GM15510 (cell line): ENCODE measurements at regions not wholly inside any gene's neighbourhood (a gene's known extent, or its start where the extent isn't known, plus 50 kb on each side); places are given as distances from the start of the nearest gene placed in this dataset.

Source experiments
- POLR2A ChIP-seq: IDR thresholded peaks from 3 replicates; pipeline ENCODE4 v1.6.1; 2011; ENCODE audit warnings: borderline replicate concordance; ENCODE audit not compliant: insufficient read length; ENCODE audit errors: extremely low read depth

- no peak for TF ChIP-seq POLR2A
Measured at GRCh38 chr13:22111961-22112360, 441.1 kb downstream of the FGF9 start.

- no peak for TF ChIP-seq POLR2A
Measured at GRCh38 chr13:22112956-22113745, 442.3 kb downstream of the FGF9 start.

- TF ChIP-seq POLR2A: peak; percentile 17
Measured at GRCh38 chr13:22114630-22115311, 443.9 kb downstream of the FGF9 start.

- no peak for TF ChIP-seq POLR2A
Measured at GRCh38 chr13:22118158-22118557, 447.3 kb downstream of the FGF9 start.

- TF ChIP-seq POLR2A: no peak
Measured at GRCh38 chr13:22120646-22121045, 449.8 kb downstream of the FGF9 start.

- no peak for TF ChIP-seq POLR2A
Measured at GRCh38 chr13:22121146-22121739, 450.4 kb downstream of the FGF9 start.

GRCh38 chr13:22126433-22127021 is 455.7 kb downstream of the FGF9 start:
- TF ChIP-seq POLR2A: no peak

- no peak for TF ChIP-seq POLR2A
Measured at GRCh38 chr13:22127277-22128164, 456.6 kb downstream of the FGF9 start.

- no peak for TF ChIP-seq POLR2A
Measured at GRCh38 chr13:22128441-22129408, 457.9 kb downstream of the FGF9 start.

GRCh38 chr13:22130254-22130653 is 459.4 kb downstream of the FGF9 start:
- TF ChIP-seq POLR2A: no peak

GRCh38 chr13:22134261-22134660 is 463.4 kb downstream of the FGF9 start:
- TF ChIP-seq POLR2A: no peak

- no peak for TF ChIP-seq POLR2A
Measured at GRCh38 chr13:22135446-22135845, 464.6 kb downstream of the FGF9 start.

GRCh38 chr13:22137361-22138050 is 466.6 kb downstream of the FGF9 start:
- no peak for TF ChIP-seq POLR2A
